CD14-positive monocyte (primary cell): ENCODE measurements at regions not wholly inside any gene's neighbourhood (a gene's known extent, or its start where the extent isn't known, plus 50 kb on each side); places are given as distances from the start of the nearest gene placed in this dataset.

Experiments
- DNase-seq, 3 donors: peaks; one replicate each; pipeline ENCODE4 v3.0.0-alpha.2; 2011 to 2022
- H2AFZ ChIP-seq: 2 replicates; pipeline ENCODE4 v1.6.0; 2012; ENCODE audit warnings: mild to moderate bottlenecking, low read depth, low read length, inconsistent platforms; ENCODE audit not compliant: insufficient read depth, poor library complexity, severe bottlenecking
- H3K27ac ChIP-seq, 2 donors: 1 replicate in 1 of 2; 2 replicates in 1 of 2; pipeline ENCODE4 v1.5.1; 2012 to 2013; ENCODE audit warnings: low read length in 2 of 2, control low read depth in 1 of 2, inconsistent platforms in 1 of 2, low read depth in 1 of 2, mild to moderate bottlenecking in 1 of 2
- H3K27me3 ChIP-seq, 2 donors: one replicate each; pipeline versions ENCODE4 v1.6.0 to v1.6.1; 2011 to 2013; ENCODE audit warnings: low read length in 2 of 2; ENCODE audit not compliant: control insufficient read depth in 2 of 2, insufficient read depth in 2 of 2
- H3K36me3 ChIP-seq, 2 donors: replicated peaks in 1 of 2; 1 replicate in 1 of 2; 2 replicates in 1 of 2; pipeline versions ENCODE4 v1.5.1 to v1.6.1; 2012 to 2013; ENCODE audit warnings: low read length in 2 of 2, control low read depth in 1 of 2, inconsistent platforms in 1 of 2, mild to moderate bottlenecking in 1 of 2; ENCODE audit not compliant: insufficient read depth in 2 of 2, control insufficient read depth in 1 of 2
- H3K4me1 ChIP-seq, 2 donors: 1 replicate in 1 of 2; 2 replicates in 1 of 2; pipeline versions ENCODE4 v1.5.1 to v1.6.1; 2012 to 2013; ENCODE audit warnings: low read length in 2 of 2, control low read depth in 1 of 2, inconsistent platforms in 1 of 2, mild to moderate bottlenecking in 1 of 2, moderate library complexity in 1 of 2; ENCODE audit not compliant: insufficient read depth in 2 of 2, control insufficient read depth in 1 of 2
- H3K4me2 ChIP-seq: replicated peaks from 2 replicates; pipeline ENCODE3; 2012; ENCODE audit warnings: low read length, moderate library complexity, mild to moderate bottlenecking; ENCODE audit not compliant: poor library complexity, severe bottlenecking; ENCODE audit errors: extremely low read depth
- H3K4me3 ChIP-seq, 3 experiments: fragments of 200-600 bp in 1 of 3; sonication (generic) in 1 of 3; replicated peaks in 1 of 3; 1 replicate in 2 of 3; 2 replicates in 1 of 3; pipeline ENCODE4 v1.5.1; 2011 to 2013; ENCODE audit warnings: low read length in 3 of 3, mild to moderate bottlenecking in 3 of 3, control low read depth in 2 of 3, low read depth in 2 of 3, inconsistent platforms in 1 of 3, moderate library complexity in 1 of 3
- H3K79me2 ChIP-seq: 2 replicates; pipeline ENCODE4 v1.6.0; 2012; ENCODE audit warnings: mild to moderate bottlenecking, control low read depth, inconsistent platforms, low read length, moderate library complexity; ENCODE audit not compliant: insufficient read depth
- H3K9ac ChIP-seq: 2 replicates; pipeline ENCODE4 v1.6.0; 2017; ENCODE audit warnings: low read length, mild to moderate bottlenecking; ENCODE audit not compliant: insufficient read depth, poor library complexity, severe bottlenecking
- H3K9me3 ChIP-seq, 2 donors: replicated peaks in 1 of 2; 1 replicate in 1 of 2; 2 replicates in 1 of 2; pipeline versions ENCODE4 v1.5.1 to v1.6.1; 2012 to 2013; ENCODE audit warnings: low read length in 2 of 2, control low read depth in 1 of 2; ENCODE audit not compliant: control insufficient read depth in 1 of 2, insufficient read depth in 1 of 2
- H4K20me1 ChIP-seq: 2 replicates; pipeline ENCODE4 v1.6.0; 2012; ENCODE audit warnings: mild to moderate bottlenecking, low read length, control low read depth, moderate library complexity; ENCODE audit not compliant: insufficient read depth
- H3K27ac Mint-ChIP-seq, 7 donors: one replicate each; pipeline ENCODE4 v1.8.0; 2020; ENCODE audit warnings: mild to moderate bottlenecking in 7 of 7, mixed read lengths in 7 of 7, moderate library complexity in 6 of 7, inconsistent platforms in 2 of 7
- H3K27me3 Mint-ChIP-seq, 3 donors: one replicate each; pipeline ENCODE4 v1.8.0; 2021 to 2022; ENCODE audit warnings: low read depth in 3 of 3, mild to moderate bottlenecking in 3 of 3, mixed read lengths in 3 of 3, moderate library complexity in 3 of 3, inconsistent platforms in 1 of 3
- H3K36me3 Mint-ChIP-seq, 2 donors: one replicate each; pipeline ENCODE4 v1.8.0; 2020; ENCODE audit warnings: mixed read lengths in 2 of 2, inconsistent platforms in 1 of 2, mild to moderate bottlenecking in 1 of 2
- H3K4me1 Mint-ChIP-seq: one replicate; pipeline ENCODE4 v1.8.0; 2020; ENCODE audit warnings: mild to moderate bottlenecking, mixed read lengths
- H3K4me3 Mint-ChIP-seq, 2 donors: one replicate each; pipeline ENCODE4 v1.8.0; 2020; ENCODE audit warnings: mild to moderate bottlenecking in 2 of 2, mixed read lengths in 2 of 2, moderate library complexity in 1 of 2
- H3K9me3 Mint-ChIP-seq, 7 donors: one replicate each; pipeline ENCODE4 v1.8.0; 2020 to 2022; ENCODE audit warnings: mixed read lengths in 7 of 7, mild to moderate bottlenecking in 6 of 7, moderate library complexity in 6 of 7, inconsistent platforms in 2 of 7
- WGBS: methylation state at CpG from one replicate; pipeline ENCODE4 v1.1.5; 2013; ENCODE audit warnings: missing lambda C conversion rate; ENCODE audit not compliant: insufficient coverage; 5-methylcytosine and 5-hydroxymethylcytosine counted together
- intact Hi-C, 2 donors: fragments of 100-400 bp; cut with micrococcal nuclease; formaldehyde crosslinking; loops; one replicate each; pipeline versions ENCODE4 v1.15.0 to v1.15.1; 2023
- TF ChIP-seq, protein P1 (sequence below): fragments of 200-600 bp; IDR thresholded peaks from one replicate; pipeline ENCODE4 v1.8.0; 2022; ENCODE audit warnings: antibody characterized with exemption, mild to moderate bottlenecking

DNA sequence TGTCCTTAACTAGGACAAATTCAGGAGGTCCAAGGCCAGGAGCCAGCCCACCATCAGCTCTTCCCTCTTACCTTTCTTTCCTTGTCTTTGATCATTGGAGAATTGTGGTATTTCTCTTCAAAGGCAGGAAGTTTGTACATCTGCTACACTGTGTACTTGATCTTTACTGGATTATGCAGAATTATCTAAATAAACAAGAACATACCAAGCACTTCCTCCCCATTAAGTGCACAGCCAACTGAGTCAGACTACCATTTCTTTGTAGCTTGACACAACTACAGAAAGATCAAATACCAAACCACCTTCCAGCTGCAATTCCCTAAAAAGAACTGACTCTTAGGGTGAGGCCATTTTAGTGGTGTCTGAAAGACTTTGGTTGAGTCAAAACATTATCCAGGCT lies 195.1 kb downstream of the HDGFL1 start:
- H3K4me2 ChIP-seq, result no peak overlapping the region
- no peaks in the 10 kb centered on the region for H3K4me1 ChIP-seq
- no peaks in the 10 kb centered on the region for H3K36me3 Mint-ChIP-seq
- H3K9me3 Mint-ChIP-seq, result peaks cover 2 to 10% (median 3%) of the 10 kb centered on the region in 7 donors
- H3K27ac Mint-ChIP-seq, result no peak overlapping the region
- peaks cover 0 to 2% of the 10 kb centered on the region in 2 donors for H3K9me3 ChIP-seq
- no peak overlapping the region for H3K4me3 Mint-ChIP-seq
- H4K20me1 ChIP-seq, result no peaks in the 10 kb centered on the region
- H3K4me3 ChIP-seq, result no peak overlapping the region
- no peaks in the 10 kb centered on the region for H3K36me3 ChIP-seq
- H3K4me1 Mint-ChIP-seq, result no peaks in the 10 kb centered on the region
- H3K27me3 ChIP-seq, result no peaks in the 10 kb centered on the region
- no peaks in the 10 kb centered on the region for H3K79me2 ChIP-seq
- no peaks in the 10 kb centered on the region for H3K27me3 Mint-ChIP-seq
- no peak overlapping the region for H3K27ac ChIP-seq
- H2AFZ ChIP-seq, result no peak overlapping the region
- intact Hi-C loops, result no loop called here
- no peak overlapping the region for H3K9ac ChIP-seq
- TF ChIP-seq, protein P1, sequence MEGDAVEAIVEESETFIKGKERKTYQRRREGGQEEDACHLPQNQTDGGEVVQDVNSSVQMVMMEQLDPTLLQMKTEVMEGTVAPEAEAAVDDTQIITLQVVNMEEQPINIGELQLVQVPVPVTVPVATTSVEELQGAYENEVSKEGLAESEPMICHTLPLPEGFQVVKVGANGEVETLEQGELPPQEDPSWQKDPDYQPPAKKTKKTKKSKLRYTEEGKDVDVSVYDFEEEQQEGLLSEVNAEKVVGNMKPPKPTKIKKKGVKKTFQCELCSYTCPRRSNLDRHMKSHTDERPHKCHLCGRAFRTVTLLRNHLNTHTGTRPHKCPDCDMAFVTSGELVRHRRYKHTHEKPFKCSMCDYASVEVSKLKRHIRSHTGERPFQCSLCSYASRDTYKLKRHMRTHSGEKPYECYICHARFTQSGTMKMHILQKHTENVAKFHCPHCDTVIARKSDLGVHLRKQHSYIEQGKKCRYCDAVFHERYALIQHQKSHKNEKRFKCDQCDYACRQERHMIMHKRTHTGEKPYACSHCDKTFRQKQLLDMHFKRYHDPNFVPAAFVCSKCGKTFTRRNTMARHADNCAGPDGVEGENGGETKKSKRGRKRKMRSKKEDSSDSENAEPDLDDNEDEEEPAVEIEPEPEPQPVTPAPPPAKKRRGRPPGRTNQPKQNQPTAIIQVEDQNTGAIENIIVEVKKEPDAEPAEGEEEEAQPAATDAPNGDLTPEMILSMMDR, result no peak
- DNase-seq, result no peak

DNA sequence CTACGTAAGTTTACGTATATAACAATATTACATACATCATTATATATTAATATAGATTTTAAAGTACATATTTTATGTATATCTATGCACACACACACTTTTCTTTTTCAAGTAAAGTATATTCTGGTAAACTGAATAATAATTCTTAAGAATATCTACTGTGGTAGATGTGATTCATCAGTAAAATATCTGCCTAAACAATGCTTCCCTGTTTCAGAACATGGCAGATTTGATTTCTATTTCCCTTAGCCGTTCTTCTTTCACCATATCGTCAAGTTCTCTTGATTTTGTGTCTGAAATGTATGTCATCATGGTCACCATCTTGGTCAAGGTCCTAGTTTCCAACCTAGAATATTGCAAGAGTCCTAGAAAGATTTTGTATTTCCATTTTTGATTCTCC lies 195.6 kb downstream of the HDGFL1 start:
- 67% methylated on average over 2 of the region's 4 CpGs for WGBS

More for the DNA sequence above, 195.6 kb downstream of the HDGFL1 start:
- Mint-ChIP-seq H3K27ac (no peak overlapping the region), H3K36me3 (no peaks in the 10 kb centered on the region), H3K9me3 (peaks cover under 1 to 10% (median 3%) of the 10 kb centered on the region in 7 donors), H3K27me3 (no peaks in the 10 kb centered on the region), H3K4me3 (no peak overlapping the region), H3K4me1 (no peaks in the 10 kb centered on the region)
- H3K9ac ChIP-seq, result no peak overlapping the region
- no peak overlapping the region for H3K27ac ChIP-seq
- no peak overlapping the region for H3K4me2 ChIP-seq
- H2AFZ ChIP-seq, result no peak overlapping the region
- H3K36me3 ChIP-seq, result no peaks in the 10 kb centered on the region
- H3K9me3 ChIP-seq, result peaks cover 0 to 2% of the 10 kb centered on the region in 2 donors
- intact Hi-C loops, result no loop called here
- H3K4me3 ChIP-seq, result no peak overlapping the region
- TF ChIP-seq, protein P1, result no peak
- no peak for DNase-seq
- H3K4me1 ChIP-seq, result no peaks in the 10 kb centered on the region
- H3K27me3 ChIP-seq, result no peaks in the 10 kb centered on the region
- no peaks in the 10 kb centered on the region for H3K79me2 ChIP-seq
- H4K20me1 ChIP-seq, result no peaks in the 10 kb centered on the region
